HEK293 (cell line): ENCODE measurements at regions not wholly inside any gene's neighbourhood (a gene's known extent, or its start where the extent isn't known, plus 50 kb on each side); places are given as distances from the start of the nearest gene placed in this dataset.

Experiments used
- ZNF175 ChIP-seq: fragments of 450-650 bp; formaldehyde crosslinking; IDR thresholded peaks from 2 replicates; pipeline ENCODE4 v1.5.1; 2016; ENCODE audit warnings: missing biosample characterization, missing genetic modification characterization
- ZNF530 ChIP-seq: fragments of 450-650 bp; formaldehyde crosslinking; IDR thresholded peaks from 2 replicates; pipeline ENCODE4 v1.5.1; 2016; ENCODE audit warnings: low read depth, missing biosample characterization, missing genetic modification characterization
- ZNF544 ChIP-seq: fragments of 450-650 bp; formaldehyde crosslinking; IDR thresholded peaks from 2 replicates; pipeline ENCODE4 v1.5.0; 2017; ENCODE audit warnings: missing biosample characterization, missing genetic modification characterization
- ZNF747 ChIP-seq: fragments of 450-650 bp; formaldehyde crosslinking; IDR thresholded peaks from 2 replicates; pipeline ENCODE4 v1.5.1; 2016; ENCODE audit warnings: missing biosample characterization, missing genetic modification characterization
- ZXDB ChIP-seq: fragments of 450-650 bp; formaldehyde crosslinking; IDR thresholded peaks from 2 replicates; pipeline ENCODE4 v1.5.1; 2016; ENCODE audit warnings: missing biosample characterization, missing genetic modification characterization
- TF ChIP-seq, protein P1 (sequence below): fragments of 450-650 bp; formaldehyde crosslinking; IDR thresholded peaks from 2 replicates; pipeline ENCODE4 v1.5.1; 2016; ENCODE audit warnings: missing biosample characterization, missing genetic modification characterization

DNA sequence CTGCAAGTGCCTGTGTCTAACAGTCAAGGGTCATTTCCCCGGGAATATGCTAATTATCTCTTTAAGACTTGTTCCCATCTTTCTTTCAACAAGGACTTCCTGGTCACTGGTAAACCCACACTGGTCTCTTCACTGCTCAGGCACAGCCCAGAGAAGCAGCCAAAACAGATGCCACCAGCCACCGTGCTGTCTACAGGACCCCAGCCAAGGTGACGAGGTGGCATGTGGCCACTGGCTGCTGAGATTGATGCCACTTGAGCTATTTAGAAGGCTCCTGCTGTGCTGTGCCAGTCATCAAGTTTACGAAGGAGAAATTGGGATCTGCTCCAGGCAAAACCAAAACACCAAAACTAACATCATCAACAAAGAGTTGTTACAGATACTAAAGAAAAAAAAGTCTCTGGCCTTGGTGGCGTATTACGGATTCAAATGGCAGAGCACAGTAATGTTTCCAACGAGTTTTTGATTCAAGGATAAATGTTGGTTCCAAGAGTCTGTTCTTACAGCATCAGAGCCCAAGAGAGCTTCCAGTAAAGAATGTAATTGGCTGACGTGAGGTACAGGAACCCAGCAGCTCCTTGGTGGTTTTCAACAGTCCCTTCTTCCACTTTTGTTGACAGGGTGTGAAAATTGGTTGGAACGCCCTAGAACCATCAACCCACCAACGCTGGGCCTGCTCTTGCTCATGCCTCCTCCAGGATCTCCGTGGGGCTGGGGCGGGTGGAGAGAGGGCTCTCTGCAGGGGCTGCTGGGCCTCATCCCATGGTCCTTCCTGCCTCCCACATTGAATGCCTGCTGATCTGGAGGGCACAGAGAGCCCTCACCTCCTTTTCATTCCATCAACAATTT, 63.7 kb upstream of the ZCCHC2 start:
- TF ChIP-seq ZNF530 (tag by site-specific recombination) (no peak), ZNF175 (tag by site-specific recombination) (no peak), ZXDB (no peak), ZNF747 (tag by site-specific recombination) (no peak), ZNF544 (no peak)
- TF ChIP-seq, protein P1, sequence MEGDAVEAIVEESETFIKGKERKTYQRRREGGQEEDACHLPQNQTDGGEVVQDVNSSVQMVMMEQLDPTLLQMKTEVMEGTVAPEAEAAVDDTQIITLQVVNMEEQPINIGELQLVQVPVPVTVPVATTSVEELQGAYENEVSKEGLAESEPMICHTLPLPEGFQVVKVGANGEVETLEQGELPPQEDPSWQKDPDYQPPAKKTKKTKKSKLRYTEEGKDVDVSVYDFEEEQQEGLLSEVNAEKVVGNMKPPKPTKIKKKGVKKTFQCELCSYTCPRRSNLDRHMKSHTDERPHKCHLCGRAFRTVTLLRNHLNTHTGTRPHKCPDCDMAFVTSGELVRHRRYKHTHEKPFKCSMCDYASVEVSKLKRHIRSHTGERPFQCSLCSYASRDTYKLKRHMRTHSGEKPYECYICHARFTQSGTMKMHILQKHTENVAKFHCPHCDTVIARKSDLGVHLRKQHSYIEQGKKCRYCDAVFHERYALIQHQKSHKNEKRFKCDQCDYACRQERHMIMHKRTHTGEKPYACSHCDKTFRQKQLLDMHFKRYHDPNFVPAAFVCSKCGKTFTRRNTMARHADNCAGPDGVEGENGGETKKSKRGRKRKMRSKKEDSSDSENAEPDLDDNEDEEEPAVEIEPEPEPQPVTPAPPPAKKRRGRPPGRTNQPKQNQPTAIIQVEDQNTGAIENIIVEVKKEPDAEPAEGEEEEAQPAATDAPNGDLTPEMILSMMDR (tag by site-specific recombination), result no peak
